Peyer's patch (tissue), 4 donors: ENCODE measurements at regions not wholly inside any gene's neighbourhood (a gene's known extent, or its start where the extent isn't known, plus 50 kb on each side); places are given as distances from the start of the nearest gene placed in this dataset.

ENCODE experiments used
- CTCF ChIP-seq, 6 experiments: fragments of 450-650 bp in 4 of 6; fragments of 200-600 bp in 2 of 6; sonication (generic) in 1 of 6; IDR thresholded peaks; one replicate each; pipeline ENCODE4 v1.5.1; 2017 to 2019; ENCODE audit warnings: antibody characterized with exemption in 6 of 6, mild to moderate bottlenecking in 3 of 6, moderate library complexity in 1 of 6
- POLR2A ChIP-seq, 2 donors: fragments of 450-650 bp; IDR thresholded peaks; one replicate each; pipeline ENCODE4 v1.5.1; 2017; ENCODE audit warnings: antibody characterized with exemption in 2 of 2, mild to moderate bottlenecking in 2 of 2, moderate library complexity in 2 of 2

- TF ChIP-seq CTCF (IDR thresholded peaks at IDR 0.05) (no peak), POLR2A (IDR thresholded peaks at IDR 0.05) (no peak)
These were observed 66.1 kb upstream of the BARHL2 start for GRCh38 chr1:90783181-90783580.
